ENCODE measurements at regions not wholly inside any gene's neighbourhood (a gene's known extent, or its start where the extent isn't known, plus 50 kb on each side); places are given as distances from the start of the nearest gene placed in this dataset.

DNA sequence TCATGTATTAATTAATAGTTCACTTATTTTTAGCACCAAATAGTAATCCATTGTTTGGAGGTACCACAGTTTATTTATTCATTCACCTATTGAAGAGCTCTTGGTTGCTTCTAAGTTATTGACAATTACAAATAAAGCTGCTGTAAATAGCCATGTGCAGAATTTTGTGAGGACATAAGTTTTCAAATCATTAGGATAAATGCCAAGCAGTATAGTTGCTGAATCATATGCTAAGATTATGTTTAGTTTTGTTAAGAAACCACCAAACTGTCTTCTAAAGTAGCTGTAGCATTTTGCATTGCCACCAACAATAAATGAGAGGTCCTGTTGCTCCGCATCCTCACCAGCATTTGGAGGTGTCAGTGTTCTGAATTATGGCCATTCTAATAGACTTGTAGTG lies 2126.8 kb downstream of the PCDH9 start:
- TF ChIP-seq, protein P1, sequence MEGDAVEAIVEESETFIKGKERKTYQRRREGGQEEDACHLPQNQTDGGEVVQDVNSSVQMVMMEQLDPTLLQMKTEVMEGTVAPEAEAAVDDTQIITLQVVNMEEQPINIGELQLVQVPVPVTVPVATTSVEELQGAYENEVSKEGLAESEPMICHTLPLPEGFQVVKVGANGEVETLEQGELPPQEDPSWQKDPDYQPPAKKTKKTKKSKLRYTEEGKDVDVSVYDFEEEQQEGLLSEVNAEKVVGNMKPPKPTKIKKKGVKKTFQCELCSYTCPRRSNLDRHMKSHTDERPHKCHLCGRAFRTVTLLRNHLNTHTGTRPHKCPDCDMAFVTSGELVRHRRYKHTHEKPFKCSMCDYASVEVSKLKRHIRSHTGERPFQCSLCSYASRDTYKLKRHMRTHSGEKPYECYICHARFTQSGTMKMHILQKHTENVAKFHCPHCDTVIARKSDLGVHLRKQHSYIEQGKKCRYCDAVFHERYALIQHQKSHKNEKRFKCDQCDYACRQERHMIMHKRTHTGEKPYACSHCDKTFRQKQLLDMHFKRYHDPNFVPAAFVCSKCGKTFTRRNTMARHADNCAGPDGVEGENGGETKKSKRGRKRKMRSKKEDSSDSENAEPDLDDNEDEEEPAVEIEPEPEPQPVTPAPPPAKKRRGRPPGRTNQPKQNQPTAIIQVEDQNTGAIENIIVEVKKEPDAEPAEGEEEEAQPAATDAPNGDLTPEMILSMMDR (IDR thresholded peaks at IDR 0.05; ENCODE audit: insufficient read depth, low read length, poor library complexity, severe bottlenecking), result no peak
- no peak for DNase-seq (ENCODE audit: extremely low read depth, insufficient read length)
- H3K4me3 ChIP-seq (replicated peaks; ENCODE audit: low read depth, low read length), result no peak overlapping the region
- no peaks in the 10 kb centered on the region for H3K27me3 ChIP-seq (replicated peaks; ENCODE audit: control insufficient read depth, insufficient read depth, low read length)
- no peaks in the 10 kb centered on the region for H3K36me3 ChIP-seq (ENCODE audit: control insufficient read depth, insufficient read depth, low read length)

DNA sequence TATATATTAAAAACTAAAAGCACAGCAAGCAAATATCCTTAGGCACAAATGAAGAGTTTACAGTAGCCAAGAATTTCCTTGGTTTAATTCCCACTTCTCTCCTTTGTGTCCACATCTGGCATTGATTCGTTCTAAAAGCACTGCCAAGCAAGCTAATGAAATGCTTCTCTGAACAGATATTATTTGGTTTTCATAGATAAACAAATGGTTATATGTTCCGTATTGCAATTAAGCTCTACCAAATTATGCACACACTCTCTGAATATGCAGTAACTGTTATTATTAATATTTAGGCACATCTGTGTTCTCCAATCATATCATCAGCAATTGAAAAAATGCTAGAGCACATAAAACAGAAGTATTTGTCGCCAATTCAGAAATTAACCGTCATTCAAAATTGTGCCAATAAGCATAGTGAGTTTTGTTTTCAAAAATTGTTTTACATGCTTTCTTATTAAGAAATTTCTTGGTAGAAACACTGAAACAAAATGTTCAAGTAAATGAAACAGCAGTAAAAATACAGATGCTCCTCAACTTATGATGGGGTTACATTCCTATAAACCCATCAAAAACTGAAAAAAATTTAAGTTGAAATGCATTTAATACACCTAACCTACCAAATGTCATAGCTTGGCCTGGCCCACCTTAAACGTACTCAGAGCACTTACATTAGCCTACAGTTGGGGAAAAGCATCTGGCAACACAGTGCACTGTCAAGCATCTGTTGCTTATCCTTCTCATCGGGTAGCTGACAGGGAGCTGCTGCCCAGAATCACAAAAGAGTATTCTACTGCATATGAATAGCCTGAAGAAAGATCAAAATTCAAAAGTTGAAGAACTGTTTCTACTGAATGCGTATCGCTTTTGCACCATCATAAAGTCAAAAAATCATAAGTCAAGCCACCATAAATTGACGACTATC lies 2134.7 kb downstream of the PCDH9 start:
- Histone ChIP-seq H3K36me3 (ENCODE audit: control insufficient read depth, insufficient read depth, low read length) (no peaks in the 10 kb centered on the region), H3K27me3 (replicated peaks; ENCODE audit: control insufficient read depth, insufficient read depth, low read length) (no peaks in the 10 kb centered on the region), H3K4me3 (replicated peaks; ENCODE audit: low read depth, low read length) (no peak overlapping the region)
- no peak for DNase-seq (ENCODE audit: extremely low read depth, insufficient read length)
- TF ChIP-seq, protein P1 (IDR thresholded peaks at IDR 0.05; ENCODE audit: insufficient read depth, low read length, poor library complexity, severe bottlenecking), result no peak

DNA sequence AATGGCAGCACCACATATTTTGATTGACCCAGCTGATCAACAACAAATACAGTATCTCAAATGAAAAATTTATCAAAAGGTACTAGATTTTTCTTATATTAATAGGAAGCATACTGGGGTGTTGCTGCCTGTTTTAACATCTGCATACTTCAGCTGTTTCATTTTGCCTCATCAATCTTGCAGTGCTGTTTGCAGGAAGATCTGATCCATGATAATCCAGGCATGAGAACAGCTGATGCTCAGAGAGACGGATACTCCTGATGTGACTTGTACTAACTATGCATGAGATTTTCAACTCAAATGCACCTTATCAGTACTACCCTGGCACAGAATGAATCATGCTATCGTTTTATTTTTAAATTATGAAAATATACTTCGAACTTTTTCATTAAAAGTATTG lies 2136.8 kb downstream of the PCDH9 start:
- TF ChIP-seq, protein P1 (IDR thresholded peaks at IDR 0.05; ENCODE audit: insufficient read depth, low read length, poor library complexity, severe bottlenecking), result no peak
- Histone ChIP-seq H3K36me3 (ENCODE audit: control insufficient read depth, insufficient read depth, low read length) (no peaks in the 10 kb centered on the region), H3K4me3 (replicated peaks; ENCODE audit: low read depth, low read length) (no peak overlapping the region), H3K27me3 (replicated peaks; ENCODE audit: control insufficient read depth, insufficient read depth, low read length) (no peaks in the 10 kb centered on the region)
- DNase-seq (ENCODE audit: extremely low read depth, insufficient read length), result no peak

DNA sequence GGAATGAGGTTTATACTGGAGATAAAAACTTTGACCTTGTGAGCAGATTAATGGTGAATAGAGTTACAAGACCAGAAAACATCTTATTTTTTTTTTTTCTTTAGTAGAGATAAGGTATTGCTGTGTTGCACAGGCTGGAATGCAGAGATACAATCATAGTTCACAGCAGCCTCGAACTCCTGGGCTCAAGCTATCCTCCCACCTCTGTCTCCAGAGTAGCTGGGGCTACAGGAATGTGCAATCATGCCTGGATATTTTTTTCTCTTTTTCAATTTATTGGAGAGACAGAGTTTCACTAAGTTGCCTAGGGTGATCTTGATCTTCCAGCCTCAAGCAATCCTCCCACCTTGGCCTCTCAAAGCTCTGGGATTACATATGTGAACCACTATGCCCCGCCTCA lies 2139.1 kb downstream of the PCDH9 start:
- TF ChIP-seq, protein P1 (IDR thresholded peaks at IDR 0.05; ENCODE audit: insufficient read depth, low read length, poor library complexity, severe bottlenecking), result no peak
- no peak for DNase-seq (ENCODE audit: extremely low read depth, insufficient read length)
- Histone ChIP-seq H3K36me3 (ENCODE audit: control insufficient read depth, insufficient read depth, low read length) (no peaks in the 10 kb centered on the region), H3K27me3 (replicated peaks; ENCODE audit: control insufficient read depth, insufficient read depth, low read length) (no peaks in the 10 kb centered on the region), H3K4me3 (replicated peaks; ENCODE audit: low read depth, low read length) (no peak overlapping the region)

DNA sequence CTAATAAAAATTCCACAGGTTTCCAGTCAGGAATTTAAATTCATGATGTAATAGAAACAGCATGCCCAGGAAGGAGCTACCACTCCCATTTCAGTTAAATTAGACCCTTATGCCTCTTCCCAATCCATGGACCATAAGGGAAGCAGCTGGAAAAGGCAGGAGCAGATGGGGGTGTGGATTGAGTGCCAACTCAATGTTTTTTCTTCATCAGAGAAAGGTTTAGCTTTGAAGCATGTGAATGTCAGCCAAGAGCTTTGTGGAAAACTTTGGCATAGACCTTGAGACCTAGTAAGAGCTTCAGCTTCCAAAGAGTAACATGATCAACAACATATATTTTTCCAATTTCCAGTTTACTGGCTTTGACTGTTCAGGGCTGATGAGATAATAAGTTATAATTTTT lies 2139.9 kb downstream of the PCDH9 start:
- TF ChIP-seq, protein P1 (IDR thresholded peaks at IDR 0.05; ENCODE audit: insufficient read depth, low read length, poor library complexity, severe bottlenecking), result no peak
- DNase-seq (ENCODE audit: extremely low read depth, insufficient read length), result no peak

More for the DNA sequence above, 2139.9 kb downstream of the PCDH9 start:
- no peak overlapping the region for H3K4me3 ChIP-seq (replicated peaks; ENCODE audit: low read depth, low read length)
- no peaks in the 10 kb centered on the region for H3K36me3 ChIP-seq (ENCODE audit: control insufficient read depth, insufficient read depth, low read length)
- no peaks in the 10 kb centered on the region for H3K27me3 ChIP-seq (replicated peaks; ENCODE audit: control insufficient read depth, insufficient read depth, low read length)
